HG03095 (cell line): ENCODE measurements at regions not wholly inside any gene's neighbourhood (a gene's known extent, or its start where the extent isn't known, plus 50 kb on each side); places are given as distances from the start of the nearest gene placed in this dataset.

Experiments
- ATAC-seq: cut with Tn5 transposase; IDR thresholded peaks from one replicate; pipeline ENCODE4 v1.9.1; 2021; ENCODE audit warnings: moderate library complexity; ENCODE audit not compliant: unreplicated experiment

DNA sequence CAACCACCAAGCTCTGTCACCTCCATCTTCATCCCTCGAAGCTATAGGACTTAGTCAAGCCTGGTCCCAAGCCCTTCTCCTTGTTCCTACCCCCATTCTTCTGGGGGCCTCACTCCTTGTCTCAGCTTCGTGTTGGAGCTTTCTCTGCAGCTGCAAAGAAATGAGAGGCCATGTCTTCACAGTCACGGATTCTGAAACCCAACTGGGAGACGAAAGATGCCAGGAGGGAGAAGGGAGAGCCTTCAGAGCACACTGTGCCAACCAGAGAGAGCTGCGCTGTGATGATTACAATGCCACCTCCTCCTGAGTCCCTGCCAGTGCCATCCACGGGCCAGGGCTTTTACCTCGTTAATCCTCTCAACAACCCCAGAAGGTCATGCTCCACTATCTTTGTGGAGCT is 469.3 kb downstream of the TBC1D22A start:
- no peak for ATAC-seq

DNA sequence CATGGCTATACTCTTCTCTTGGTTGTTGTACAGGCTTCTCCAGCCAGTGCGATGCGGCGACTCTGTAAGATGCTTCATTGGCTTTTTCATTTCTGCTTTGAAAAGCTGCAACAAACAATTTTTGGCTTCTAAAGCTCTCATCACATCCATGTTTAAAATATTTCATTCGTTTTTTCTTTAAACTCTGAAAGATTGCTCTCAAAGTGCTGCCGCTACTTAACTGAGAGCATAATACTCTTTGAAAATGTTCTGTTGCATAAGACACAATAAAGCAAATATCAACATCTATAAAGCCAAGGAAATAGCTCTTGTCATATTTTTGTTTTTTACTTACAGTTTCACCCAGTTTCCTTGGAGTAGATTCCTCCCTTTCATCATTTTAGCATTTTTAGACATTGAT is 468.3 kb downstream of the TBC1D22A start:
- ATAC-seq: no peak

DNA sequence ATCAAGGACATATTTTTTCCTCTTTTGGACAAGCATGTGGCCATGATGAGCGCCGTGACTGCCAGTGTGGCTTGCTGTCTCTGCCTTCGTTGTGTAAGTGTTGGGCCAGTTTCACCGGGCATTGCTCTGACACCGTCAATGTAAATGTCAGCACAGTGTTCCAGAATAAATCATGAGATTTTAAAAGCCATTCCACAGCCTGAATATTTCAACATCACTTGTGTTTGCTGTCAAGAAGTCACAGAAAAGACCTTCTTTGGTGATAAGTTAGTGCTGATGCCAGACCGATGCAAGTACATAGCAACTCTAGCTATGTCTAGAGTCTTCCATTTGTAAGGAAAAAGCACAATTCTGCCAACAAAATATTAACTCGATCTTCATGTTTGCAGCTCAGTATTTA is 467.8 kb downstream of the TBC1D22A start:
- no peak for ATAC-seq

DNA sequence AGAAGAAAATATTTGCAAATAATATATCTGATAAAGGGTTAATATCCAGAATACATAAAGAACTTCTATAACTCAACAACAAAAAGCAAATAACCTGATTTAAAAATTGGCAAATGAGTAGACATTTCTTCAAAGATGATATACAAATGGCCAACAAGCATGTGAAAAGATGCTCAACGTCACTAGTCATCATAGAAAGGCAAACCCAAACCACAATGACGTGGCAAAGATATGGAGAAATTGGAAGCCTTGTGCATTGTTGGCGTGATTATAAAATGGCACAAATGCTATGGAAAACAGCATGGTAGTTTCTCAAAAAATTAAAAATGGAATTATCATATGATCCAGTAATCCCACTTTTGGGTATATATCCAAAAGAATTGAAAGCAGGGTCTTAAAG is 466.3 kb downstream of the TBC1D22A start:
- no peak for ATAC-seq

DNA sequence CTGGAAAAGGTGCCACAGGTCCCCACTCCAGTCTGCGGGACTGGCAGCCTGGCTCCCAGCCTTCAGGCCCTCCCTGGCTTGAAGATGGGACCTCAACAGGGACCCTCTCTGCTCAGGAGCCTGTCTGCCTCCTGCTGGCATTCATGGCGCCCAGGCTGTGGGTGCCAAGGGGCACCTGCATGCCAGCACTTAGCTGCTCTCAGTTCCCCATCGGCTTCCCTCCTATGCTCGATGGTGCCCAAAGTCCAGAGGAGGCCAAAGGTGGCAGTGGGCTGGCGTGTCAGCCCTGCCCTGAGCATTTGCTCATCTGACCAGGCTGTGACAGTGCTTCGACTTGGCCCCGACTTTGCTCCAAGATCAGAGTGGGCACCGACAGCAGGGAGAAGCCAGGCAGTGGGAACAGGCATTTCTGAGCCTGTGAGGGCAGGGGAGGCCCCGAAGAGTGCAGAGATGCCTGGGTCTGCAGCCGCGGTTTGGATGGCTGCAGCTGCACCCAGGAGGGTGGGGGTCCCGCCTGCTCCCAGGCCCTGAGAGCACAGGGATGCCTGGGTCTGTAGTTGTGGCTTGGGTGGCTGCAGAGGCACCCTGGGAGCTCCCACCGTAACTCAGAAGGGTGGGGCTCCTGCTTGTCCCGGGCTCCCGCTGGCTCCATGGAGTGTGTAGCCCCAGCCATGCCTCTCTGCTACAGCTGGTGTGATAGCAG is 463.6 kb downstream of the TBC1D22A start:
- ATAC-seq: no peak

DNA sequence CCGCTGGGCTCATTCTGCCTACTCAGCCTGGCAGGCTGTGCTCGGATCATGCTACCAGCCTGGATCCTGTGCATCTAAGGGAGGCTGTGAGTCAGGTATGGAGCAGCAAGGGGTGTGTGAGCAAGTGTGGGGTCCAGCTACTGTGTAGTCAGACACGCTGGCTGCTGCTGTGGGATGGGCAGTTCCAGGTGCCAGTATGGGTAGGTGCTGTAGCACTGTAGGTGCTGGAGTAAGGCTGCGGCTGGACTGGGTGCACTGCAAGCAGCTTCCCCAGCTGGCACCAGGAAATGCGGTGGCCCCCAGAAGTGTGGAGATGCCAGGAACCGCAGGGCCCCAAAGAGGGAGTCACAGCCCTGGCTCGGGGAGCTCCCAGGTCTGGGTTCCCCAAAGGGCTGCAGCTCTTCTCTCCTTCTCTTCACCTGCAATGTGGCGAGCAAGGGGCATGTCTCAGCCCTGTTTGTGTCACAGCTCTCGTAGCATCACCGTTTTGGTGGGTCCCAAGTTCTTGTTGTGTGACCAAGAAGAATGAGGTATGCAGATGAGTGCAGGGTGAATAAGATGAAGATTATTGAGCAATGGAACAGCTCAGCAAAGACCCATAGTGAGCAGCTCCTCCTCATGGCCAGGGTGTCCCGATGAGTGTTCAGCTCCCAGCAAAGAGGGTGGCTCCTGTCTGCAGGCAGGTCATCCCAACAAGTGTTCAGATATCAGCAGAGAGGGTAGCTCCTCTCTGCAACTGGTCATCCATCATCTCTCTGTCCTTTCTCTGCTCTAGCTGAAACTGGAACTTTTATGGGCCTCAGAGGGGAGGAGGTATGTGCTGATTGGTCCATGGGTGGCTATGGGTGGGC is 462.9 kb downstream of the TBC1D22A start:
- no peak for ATAC-seq
